K562 (cell line): ENCODE measurements at regions not wholly inside any gene's neighbourhood (a gene's known extent, or its start where the extent isn't known, plus 50 kb on each side); places are given as distances from the start of the nearest gene placed in this dataset.

Experiments
- ATAC-seq: fragments of 200-7000 bp; cut with Tn5 transposase; 3 replicates; pipeline ENCODE4 v1.9.1; 2020; ENCODE audit warnings: moderate library complexity
- BruUV-seq: library from RNA; stranded (reverse); fragments of 400-500 nt; replicated peaks from 2 replicates; lab custom pipeline; 2021; lab: Mats Ljungman, UMichigan
- CTCF ChIA-PET: fragments of 300-600 bp; formaldehyde crosslinking; extraction: SDS; loops from one replicate; lab custom pipeline; 2021; ENCODE audit warnings: low intra/inter-chr PET ratio; lab: Yijun Ruan, JAX
- POLR2A ChIA-PET: fragments of 300-600, 350-650 bp; sonication (Branson Sonifier 250); formaldehyde crosslinking; extraction: SDS; loops from one replicate; lab custom pipeline; 2021; ENCODE audit warnings: antibody characterized with exemption, inconsistent platforms; lab: Yijun Ruan, JAX
- DNase-seq, 4 experiments: peaks; one replicate each; pipeline versions ENCODE4 v3.0.0 to v3.0.0-alpha.2; 2011 to 2018; ENCODE audit warnings: low spot score in 3 of 4, mixed read lengths in 3 of 4; ENCODE audit errors: extremely low read depth in 1 of 4
- FAIRE-seq: peaks from 2 replicates; lab custom pipeline; 2011; peaks lifted over from hg19 to GRCh38; lab: Jason Lieb, UNC
- H2AFZ ChIP-seq: 2 replicates; pipeline ENCODE4 v1.6.0; 2011; ENCODE audit warnings: low read depth, low read length, control low read depth, inconsistent platforms
- H3K27ac ChIP-seq: fragments of 200-600 bp; 3 replicates; pipeline ENCODE4 v1.8.0; 2011; ENCODE audit warnings: low read depth, mild to moderate bottlenecking, control low read depth, inconsistent platforms, low read length, moderate library complexity, mixed read lengths; ENCODE audit errors: extremely low read depth
- H3K27me3 ChIP-seq, 2 experiments: fragments of 300-600 bp in 1 of 2; 2 replicates in 1 of 2; 3 replicates in 1 of 2; pipeline versions ENCODE4 v1.6.0 to v1.8.0; 2011; ENCODE audit warnings: inconsistent platforms in 2 of 2, low read length in 2 of 2, mild to moderate bottlenecking in 1 of 2, mixed read lengths in 1 of 2, moderate library complexity in 1 of 2; ENCODE audit not compliant: control insufficient read depth in 2 of 2, insufficient read depth in 2 of 2
- H3K36me3 ChIP-seq: fragments of 300-600 bp; 3 replicates; pipeline ENCODE4 v1.8.0; 2011; ENCODE audit warnings: mild to moderate bottlenecking, low read length, inconsistent platforms; ENCODE audit not compliant: control insufficient read depth, insufficient read depth
- H3K4me1 ChIP-seq, 2 experiments: fragments of 200-600 bp in 1 of 2; replicated peaks in 1 of 2; 2 replicates in 1 of 2; 3 replicates in 1 of 2; pipeline versions ENCODE4 v1.5.1 to v1.8.0; 2011; ENCODE audit warnings: inconsistent platforms in 2 of 2, low read length in 2 of 2, mild to moderate bottlenecking in 1 of 2, mixed read lengths in 1 of 2, moderate library complexity in 1 of 2; ENCODE audit not compliant: control insufficient read depth in 2 of 2, insufficient read depth in 2 of 2
- H3K4me2 ChIP-seq: 2 replicates; pipeline ENCODE4 v1.6.1; 2011; ENCODE audit warnings: low read length, control low read depth, inconsistent platforms, mixed read lengths; ENCODE audit not compliant: insufficient read depth
- H3K4me3 ChIP-seq: fragments of 200-600 bp; sonication (generic), shearing (Covaris generic); 2 replicates; pipeline ENCODE4 v1.5.1; 2016; ENCODE audit warnings: control low read depth, inconsistent platforms
- H3K79me2 ChIP-seq: fragments of 200-600 bp; 3 replicates; pipeline ENCODE4 v1.8.0; 2011; ENCODE audit warnings: low read length, inconsistent platforms; ENCODE audit not compliant: control insufficient read depth, insufficient read depth
- H3K9ac ChIP-seq, 2 experiments: 2 replicates each; pipeline versions ENCODE4 v1.6.0 to v1.6.1; 2011; ENCODE audit warnings: low read depth in 2 of 2, low read length in 2 of 2, control low read depth in 1 of 2, inconsistent platforms in 1 of 2, mild to moderate bottlenecking in 1 of 2, mixed read lengths in 1 of 2; ENCODE audit not compliant: insufficient read depth in 1 of 2
- H3K9me1 ChIP-seq: one replicate; pipeline ENCODE4 v1.6.0; 2011; ENCODE audit warnings: inconsistent platforms, mild to moderate bottlenecking, low read length, moderate library complexity; ENCODE audit not compliant: control insufficient read depth, insufficient read depth
- H3K9me3 ChIP-seq: replicated peaks from 2 replicates; pipeline ENCODE4 v1.5.1; 2011; ENCODE audit warnings: low read depth, low read length, inconsistent platforms; ENCODE audit not compliant: control insufficient read depth, insufficient read depth
- H4K20me1 ChIP-seq: replicated peaks from 2 replicates; pipeline ENCODE4 v1.6.1; 2011; ENCODE audit warnings: low read length, inconsistent platforms, mixed read lengths; ENCODE audit not compliant: control insufficient read depth, insufficient read depth
- BDP1 ChIP-seq: IDR thresholded peaks from 3 replicates; pipeline ENCODE4 v1.6.1; 2011; ENCODE audit not compliant: insufficient read length, insufficient read depth
- CBFA2T3 ChIP-seq: fragments of 450-650 bp; IDR thresholded peaks from 2 replicates; pipeline ENCODE4 v1.6.1; 2017
- CEBPB ChIP-seq: fragments of 450-650 bp; IDR thresholded peaks from 2 replicates; pipeline ENCODE4 v1.6.1; 2016; ENCODE audit warnings: missing genetic modification characterization, missing compliant biosample characterization
- KDM5B ChIP-seq: fragments of 200-600 bp; sonication (generic); IDR thresholded peaks from 2 replicates; pipeline ENCODE4 v1.6.1; 2012; ENCODE audit warnings: low read depth, mild to moderate bottlenecking, moderate library complexity, low read length, control low read depth, inconsistent platforms; ENCODE audit not compliant: insufficient replicate concordance
- KLF6 ChIP-seq: fragments of 250-450 bp; sonication (Bioruptor Pico); IDR thresholded peaks from 2 replicates; pipeline ENCODE4 v1.4.0; 2020; ENCODE audit warnings: mild to moderate bottlenecking, moderate library complexity, borderline replicate concordance
- NFIX ChIP-seq: fragments of 250-450 bp; sonication (Bioruptor Pico); IDR thresholded peaks from 2 replicates; pipeline ENCODE4 v1.4.0; 2020; ENCODE audit warnings: low read depth, mild to moderate bottlenecking, moderate library complexity
- RBM22 ChIP-seq: fragments of 200-400 bp; formaldehyde crosslinking; IDR thresholded peaks from 2 replicates; pipeline ENCODE4 v1.6.1; 2018; ENCODE audit warnings: low read length, low read depth; ENCODE audit not compliant: poor library complexity, severe bottlenecking
- ZBTB34 ChIP-seq: fragments of 250-450 bp; sonication (Bioruptor Pico); IDR thresholded peaks from 2 replicates; pipeline ENCODE4 v1.8.0; 2021; ENCODE audit warnings: mild to moderate bottlenecking, moderate library complexity
- ZFP36 ChIP-seq: fragments of 150-350 bp; IDR thresholded peaks from 2 replicates; pipeline ENCODE4 v1.6.1; 2018; ENCODE audit warnings: low read length, low read depth; ENCODE audit not compliant: partially characterized antibody
- ZNF384 ChIP-seq: IDR thresholded peaks from 2 replicates; pipeline ENCODE4 v1.6.1; 2012; ENCODE audit warnings: low read depth, low read length, improper control_type of control experiment
- ZZZ3 ChIP-seq: fragments of 450-650 bp; IDR thresholded peaks from 2 replicates; pipeline ENCODE4 v1.6.1; 2016; ENCODE audit warnings: antibody characterized with exemption, mild to moderate bottlenecking, moderate library complexity
- WGBS: fragments of 100-300 bp; shearing (Covaris generic); methylation state at CpG from one replicate; pipeline ENCODE4 v1.1.6; 2016; ENCODE audit warnings: low coverage, mixed read lengths; ENCODE audit not compliant: insufficient coverage; ENCODE audit errors: missing lambda C conversion rate; 5-methylcytosine and 5-hydroxymethylcytosine counted together
- in situ Hi-C: fragments of 300-500 bp; cut with MboI; formaldehyde crosslinking; loops from 4 replicates; pipeline ENCODE4 v1.15.0; 2018; ENCODE audit warnings: inconsistent platforms, mixed read lengths
- intact Hi-C: fragments of 100-400 bp; cut with micrococcal nuclease; formaldehyde crosslinking; loops from 2 replicates; pipeline ENCODE4 v1.14.2; 2022
- TF ChIP-seq, protein P1 (sequence below): sonication (generic); formaldehyde crosslinking; IDR thresholded peaks from 2 replicates; pipeline ENCODE4 v1.9.0; 2022; ENCODE audit warnings: mild to moderate bottlenecking, missing genetic modification reagents
- TF ChIP-seq, protein P2 (sequence below): fragments of 250-450 bp; sonication (Bioruptor Pico); IDR thresholded peaks from 2 replicates; pipeline ENCODE4 v1.5.0; 2020; ENCODE audit warnings: mild to moderate bottlenecking, borderline replicate concordance

DNA sequence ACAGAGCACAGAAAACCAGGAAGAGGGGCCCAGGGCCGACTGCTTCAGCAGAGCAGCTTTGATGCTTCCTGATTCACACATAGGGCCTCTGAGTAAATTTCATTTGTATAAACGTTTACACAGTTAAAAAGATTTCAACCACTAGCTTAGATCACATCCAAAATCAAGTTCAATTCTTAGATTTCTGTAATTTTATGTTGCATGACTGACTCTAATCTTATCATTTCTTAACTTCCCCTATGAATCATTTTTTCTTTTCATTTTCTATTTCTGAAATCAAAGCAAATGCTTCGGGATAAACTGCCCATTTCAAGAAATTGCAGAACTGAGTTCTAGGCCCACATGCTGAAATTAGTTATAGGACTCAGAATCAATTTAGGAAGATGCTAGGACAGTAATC lies 224.7 kb downstream of the INHBA start:
- Histone ChIP-seq H2AFZ (no peak overlapping the region), H3K4me2 (no peak overlapping the region), H3K9ac (no peak overlapping the region), H3K4me1 (no peaks in the 10 kb centered on the region), H3K27ac (no peak overlapping the region), H3K27me3 (no peaks in the 10 kb centered on the region), H3K4me3 (no peak overlapping the region), H4K20me1 (no peaks in the 10 kb centered on the region), H3K36me3 (no peaks in the 10 kb centered on the region), H3K9me3 (no peaks in the 10 kb centered on the region), H3K9me1 (no peaks in the 10 kb centered on the region), H3K79me2 (no peaks in the 10 kb centered on the region)
- FAIRE-seq (no peak), DNase-seq (no peak), ATAC-seq (no peak)
- BruUV-seq, result no TSS peak
- TF ChIP-seq CEBPB (tag) (no peak), ZZZ3 (no peak), BDP1 (no peak)
- intact Hi-C loops (no loop called here), in situ Hi-C loops (no loop called here)
- CTCF ChIA-PET, result no interaction called here
- POLR2A ChIA-PET, result no interaction called here
- 0% methylated on average over 3 of the region's 3 CpGs for WGBS

- Histone ChIP-seq H3K79me2 (no peaks in the 10 kb centered on the region), H4K20me1 (no peaks in the 10 kb centered on the region), H3K9ac (no peak overlapping the region), H3K9me3 (no peaks in the 10 kb centered on the region), H3K4me2 (no peak overlapping the region), H3K27me3 (no peaks in the 10 kb centered on the region), H3K27ac (no peak overlapping the region), H3K4me1 (no peaks in the 10 kb centered on the region), H3K4me3 (no peak overlapping the region), H2AFZ (no peak overlapping the region), H3K9me1 (no peaks in the 10 kb centered on the region), H3K36me3 (no peaks in the 10 kb centered on the region)
- ChIA-PET CTCF (no interaction called here), POLR2A (no interaction called here)
- no peak for ATAC-seq
- intact Hi-C loops (no loop called here), in situ Hi-C loops (no loop called here)
- no TSS peak for BruUV-seq
- FAIRE-seq, result no peak
- 0% methylated on average over 1 of the region's 1 CpG for WGBS
- no peak for DNase-seq
- TF ChIP-seq KDM5B, result no peak
- no peak for TF ChIP-seq ZFP36
- TF ChIP-seq CBFA2T3, result no peak
- TF ChIP-seq, protein P1, sequence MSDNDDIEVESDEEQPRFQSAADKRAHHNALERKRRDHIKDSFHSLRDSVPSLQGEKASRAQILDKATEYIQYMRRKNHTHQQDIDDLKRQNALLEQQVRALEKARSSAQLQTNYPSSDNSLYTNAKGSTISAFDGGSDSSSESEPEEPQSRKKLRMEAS (CRISPR knock-in tag), result no peak
- TF ChIP-seq, protein P2, sequence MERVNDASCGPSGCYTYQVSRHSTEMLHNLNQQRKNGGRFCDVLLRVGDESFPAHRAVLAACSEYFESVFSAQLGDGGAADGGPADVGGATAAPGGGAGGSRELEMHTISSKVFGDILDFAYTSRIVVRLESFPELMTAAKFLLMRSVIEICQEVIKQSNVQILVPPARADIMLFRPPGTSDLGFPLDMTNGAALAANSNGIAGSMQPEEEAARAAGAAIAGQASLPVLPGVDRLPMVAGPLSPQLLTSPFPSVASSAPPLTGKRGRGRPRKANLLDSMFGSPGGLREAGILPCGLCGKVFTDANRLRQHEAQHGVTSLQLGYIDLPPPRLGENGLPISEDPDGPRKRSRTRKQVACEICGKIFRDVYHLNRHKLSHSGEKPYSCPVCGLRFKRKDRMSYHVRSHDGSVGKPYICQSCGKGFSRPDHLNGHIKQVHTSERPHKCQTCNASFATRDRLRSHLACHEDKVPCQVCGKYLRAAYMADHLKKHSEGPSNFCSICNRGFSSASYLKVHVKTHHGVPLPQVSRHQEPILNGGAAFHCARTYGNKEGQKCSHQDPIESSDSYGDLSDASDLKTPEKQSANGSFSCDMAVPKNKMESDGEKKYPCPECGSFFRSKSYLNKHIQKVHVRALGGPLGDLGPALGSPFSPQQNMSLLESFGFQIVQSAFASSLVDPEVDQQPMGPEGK (CRISPR knock-in tag), result no peak
- no peak for TF ChIP-seq KLF6 (CRISPR knock-in tag)
- no peak for TF ChIP-seq NFIX
- no peak for TF ChIP-seq RBM22
- TF ChIP-seq ZBTB34 (CRISPR knock-in tag), result no peak
- no peak for TF ChIP-seq ZNF384
These were observed 226.5 kb downstream of the INHBA start for GRCh38 chr7:41476460-41476803.
